ENCODE measurements at regions not wholly inside any gene's neighbourhood (a gene's known extent, or its start where the extent isn't known, plus 50 kb on each side); places are given as distances from the start of the nearest gene placed in this dataset.

DNA sequence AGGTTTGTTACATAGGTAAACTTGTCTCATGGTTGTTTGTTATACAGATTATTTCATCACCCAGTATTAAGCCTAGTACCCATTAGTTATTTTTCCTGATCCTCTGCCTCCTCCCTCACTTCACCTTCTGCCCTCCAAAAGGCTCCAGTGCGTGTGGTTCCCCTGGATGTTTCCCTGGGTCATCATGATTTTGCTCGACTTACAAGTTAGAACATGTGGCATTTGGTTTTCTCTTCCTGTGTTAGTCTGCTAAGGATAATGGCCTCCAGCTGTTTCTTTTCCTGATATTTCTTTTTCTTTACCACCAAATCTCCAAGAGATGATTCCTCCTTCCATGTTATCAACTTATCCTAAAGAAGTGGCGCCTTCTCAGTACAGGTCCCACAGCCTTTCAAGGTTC, 543.1 kb upstream of the ADGRL3 start:
- TF ChIP-seq, protein P1, sequence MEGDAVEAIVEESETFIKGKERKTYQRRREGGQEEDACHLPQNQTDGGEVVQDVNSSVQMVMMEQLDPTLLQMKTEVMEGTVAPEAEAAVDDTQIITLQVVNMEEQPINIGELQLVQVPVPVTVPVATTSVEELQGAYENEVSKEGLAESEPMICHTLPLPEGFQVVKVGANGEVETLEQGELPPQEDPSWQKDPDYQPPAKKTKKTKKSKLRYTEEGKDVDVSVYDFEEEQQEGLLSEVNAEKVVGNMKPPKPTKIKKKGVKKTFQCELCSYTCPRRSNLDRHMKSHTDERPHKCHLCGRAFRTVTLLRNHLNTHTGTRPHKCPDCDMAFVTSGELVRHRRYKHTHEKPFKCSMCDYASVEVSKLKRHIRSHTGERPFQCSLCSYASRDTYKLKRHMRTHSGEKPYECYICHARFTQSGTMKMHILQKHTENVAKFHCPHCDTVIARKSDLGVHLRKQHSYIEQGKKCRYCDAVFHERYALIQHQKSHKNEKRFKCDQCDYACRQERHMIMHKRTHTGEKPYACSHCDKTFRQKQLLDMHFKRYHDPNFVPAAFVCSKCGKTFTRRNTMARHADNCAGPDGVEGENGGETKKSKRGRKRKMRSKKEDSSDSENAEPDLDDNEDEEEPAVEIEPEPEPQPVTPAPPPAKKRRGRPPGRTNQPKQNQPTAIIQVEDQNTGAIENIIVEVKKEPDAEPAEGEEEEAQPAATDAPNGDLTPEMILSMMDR (IDR thresholded peaks at IDR 0.05), result no peak
- no peak for TF ChIP-seq ESRRA (CRISPR knock-in tag; IDR thresholded peaks at IDR 0.05; ENCODE audit: borderline replicate concordance)
- TF ChIP-seq, protein P2, sequence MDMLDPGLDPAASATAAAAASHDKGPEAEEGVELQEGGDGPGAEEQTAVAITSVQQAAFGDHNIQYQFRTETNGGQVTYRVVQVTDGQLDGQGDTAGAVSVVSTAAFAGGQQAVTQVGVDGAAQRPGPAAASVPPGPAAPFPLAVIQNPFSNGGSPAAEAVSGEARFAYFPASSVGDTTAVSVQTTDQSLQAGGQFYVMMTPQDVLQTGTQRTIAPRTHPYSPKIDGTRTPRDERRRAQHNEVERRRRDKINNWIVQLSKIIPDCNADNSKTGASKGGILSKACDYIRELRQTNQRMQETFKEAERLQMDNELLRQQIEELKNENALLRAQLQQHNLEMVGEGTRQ (CRISPR knock-in tag; IDR thresholded peaks at IDR 0.05), result no peak
- no peak for TF ChIP-seq MYBL2 (CRISPR knock-in tag; IDR thresholded peaks at IDR 0.05)
- TF ChIP-seq, protein P3, sequence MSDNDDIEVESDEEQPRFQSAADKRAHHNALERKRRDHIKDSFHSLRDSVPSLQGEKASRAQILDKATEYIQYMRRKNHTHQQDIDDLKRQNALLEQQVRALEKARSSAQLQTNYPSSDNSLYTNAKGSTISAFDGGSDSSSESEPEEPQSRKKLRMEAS (CRISPR knock-in tag; IDR thresholded peaks at IDR 0.05), result no peak
- TF ChIP-seq, protein P4, sequence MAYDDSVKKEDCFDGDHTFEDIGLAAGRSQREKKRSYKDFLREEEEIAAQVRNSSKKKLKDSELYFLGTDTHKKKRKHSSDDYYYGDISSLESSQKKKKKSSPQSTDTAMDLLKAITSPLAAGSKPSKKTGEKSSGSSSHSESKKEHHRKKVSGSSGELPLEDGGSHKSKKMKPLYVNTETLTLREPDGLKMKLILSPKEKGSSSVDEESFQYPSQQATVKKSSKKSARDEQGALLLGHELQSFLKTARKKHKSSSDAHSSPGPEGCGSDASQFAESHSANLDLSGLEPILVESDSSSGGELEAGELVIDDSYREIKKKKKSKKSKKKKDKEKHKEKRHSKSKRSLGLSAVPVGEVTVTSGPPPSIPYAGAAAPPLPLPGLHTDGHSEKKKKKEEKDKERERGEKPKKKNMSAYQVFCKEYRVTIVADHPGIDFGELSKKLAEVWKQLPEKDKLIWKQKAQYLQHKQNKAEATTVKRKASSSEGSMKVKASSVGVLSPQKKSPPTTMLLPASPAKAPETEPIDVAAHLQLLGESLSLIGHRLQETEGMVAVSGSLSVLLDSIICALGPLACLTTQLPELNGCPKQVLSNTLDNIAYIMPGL (CRISPR knock-in tag; IDR thresholded peaks at IDR 0.05), result no peak

Data from WTC11 (cell line).